Progenitor cell of endocrine pancreas (in vitro differentiated cells): ENCODE measurements at regions not wholly inside any gene's neighbourhood (a gene's known extent, or its start where the extent isn't known, plus 50 kb on each side); places are given as distances from the start of the nearest gene placed in this dataset.

Source experiments
- DNase-seq: peaks from one replicate; pipeline ENCODE4 v3.0.0; 2021; ENCODE audit warnings: low spot score; ENCODE audit not compliant: unreplicated experiment
- H3K27ac Mint-ChIP-seq: 2 replicates; pipeline ENCODE4 v1.8.0; 2021; ENCODE audit warnings: mild to moderate bottlenecking, moderate library complexity, mixed read lengths
- H3K27me3 Mint-ChIP-seq: 2 replicates; pipeline ENCODE4 v1.8.0; 2021; ENCODE audit warnings: mixed read lengths
- H3K36me3 Mint-ChIP-seq: 2 replicates; pipeline ENCODE4 v1.8.0; 2022; ENCODE audit warnings: mixed read lengths; ENCODE audit not compliant: insufficient read depth
- H3K4me1 Mint-ChIP-seq: 2 replicates; pipeline ENCODE4 v1.8.0; 2021; ENCODE audit warnings: low read depth, mixed read lengths
- H3K4me3 Mint-ChIP-seq: 2 replicates; pipeline ENCODE4 v1.8.0; 2021; ENCODE audit warnings: low read depth, mild to moderate bottlenecking, moderate library complexity, mixed read lengths
- H3K9me3 Mint-ChIP-seq: 2 replicates; pipeline ENCODE4 v1.8.0; 2021; ENCODE audit warnings: low read depth, mixed read lengths
- TF ChIP-seq, protein P1 (sequence below): fragments of 200-600 bp; sonication (generic); IDR thresholded peaks from one replicate; pipeline ENCODE4 v1.5.0; 2021; ENCODE audit warnings: antibody characterized with exemption, mild to moderate bottlenecking; ENCODE audit not compliant: unreplicated experiment

GRCh38 chr15:95655089-95655607 is 675.4 kb upstream of the NR2F2 start:
- Mint-ChIP-seq H3K27me3 (no peaks in the 10 kb centered on the region), H3K36me3 (no peaks in the 10 kb centered on the region), H3K4me1 (no peaks in the 10 kb centered on the region), H3K27ac (no peak overlapping the region), H3K9me3 (no peaks in the 10 kb centered on the region), H3K4me3 (no peak overlapping the region)
- TF ChIP-seq, protein P1, sequence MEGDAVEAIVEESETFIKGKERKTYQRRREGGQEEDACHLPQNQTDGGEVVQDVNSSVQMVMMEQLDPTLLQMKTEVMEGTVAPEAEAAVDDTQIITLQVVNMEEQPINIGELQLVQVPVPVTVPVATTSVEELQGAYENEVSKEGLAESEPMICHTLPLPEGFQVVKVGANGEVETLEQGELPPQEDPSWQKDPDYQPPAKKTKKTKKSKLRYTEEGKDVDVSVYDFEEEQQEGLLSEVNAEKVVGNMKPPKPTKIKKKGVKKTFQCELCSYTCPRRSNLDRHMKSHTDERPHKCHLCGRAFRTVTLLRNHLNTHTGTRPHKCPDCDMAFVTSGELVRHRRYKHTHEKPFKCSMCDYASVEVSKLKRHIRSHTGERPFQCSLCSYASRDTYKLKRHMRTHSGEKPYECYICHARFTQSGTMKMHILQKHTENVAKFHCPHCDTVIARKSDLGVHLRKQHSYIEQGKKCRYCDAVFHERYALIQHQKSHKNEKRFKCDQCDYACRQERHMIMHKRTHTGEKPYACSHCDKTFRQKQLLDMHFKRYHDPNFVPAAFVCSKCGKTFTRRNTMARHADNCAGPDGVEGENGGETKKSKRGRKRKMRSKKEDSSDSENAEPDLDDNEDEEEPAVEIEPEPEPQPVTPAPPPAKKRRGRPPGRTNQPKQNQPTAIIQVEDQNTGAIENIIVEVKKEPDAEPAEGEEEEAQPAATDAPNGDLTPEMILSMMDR, result no peak
- DNase-seq, result no peak

- H3K27ac Mint-ChIP-seq, result no peak overlapping the region
- no peak overlapping the region for H3K4me3 Mint-ChIP-seq
- no peaks in the 10 kb centered on the region for H3K27me3 Mint-ChIP-seq
- no peaks in the 10 kb centered on the region for H3K36me3 Mint-ChIP-seq
- DNase-seq, result no peak
- TF ChIP-seq, protein P1, result no peak
- peaks cover 2% of the 10 kb centered on the region for H3K9me3 Mint-ChIP-seq
- H3K4me1 Mint-ChIP-seq, result no peaks in the 10 kb centered on the region
Observed at GRCh38 chr15:95656595-95656994, 673.9 kb upstream of the NR2F2 start.

DNA sequence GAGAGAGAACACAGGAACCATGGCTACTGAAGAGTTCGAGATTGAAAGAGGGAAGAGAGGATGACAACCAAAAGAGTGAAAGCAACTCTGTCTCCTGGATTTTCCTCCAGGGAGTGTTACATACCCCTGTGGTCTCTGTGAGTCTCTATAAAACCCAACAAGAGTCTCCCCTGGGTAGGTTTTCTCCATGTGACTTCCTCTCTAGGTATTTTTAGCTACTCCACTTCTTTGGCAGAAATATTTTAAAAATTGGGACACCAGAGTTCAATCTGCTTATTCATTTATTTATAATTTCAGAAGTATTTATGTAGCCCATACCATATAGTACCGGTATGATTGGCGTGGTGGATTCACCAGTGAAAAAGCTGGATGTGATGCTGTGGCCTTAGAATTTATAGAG is 671.7 kb upstream of the NR2F2 start:
- Mint-ChIP-seq H3K27me3 (no peaks in the 10 kb centered on the region), H3K9me3 (peaks cover 3% of the 10 kb centered on the region), H3K27ac (no peak overlapping the region), H3K36me3 (no peaks in the 10 kb centered on the region), H3K4me3 (no peak overlapping the region), H3K4me1 (no peaks in the 10 kb centered on the region)
- TF ChIP-seq, protein P1, result no peak
- no peak for DNase-seq

GRCh38 chr15:95659656-95660055 is 670.8 kb upstream of the NR2F2 start:
- peak overlapping the region; percentile 40 for H3K27ac Mint-ChIP-seq
- no peaks in the 10 kb centered on the region for H3K4me1 Mint-ChIP-seq
- DNase-seq, result no peak
- H3K27me3 Mint-ChIP-seq, result no peaks in the 10 kb centered on the region
- no peaks in the 10 kb centered on the region for H3K36me3 Mint-ChIP-seq
- H3K9me3 Mint-ChIP-seq, result peaks cover 3% of the 10 kb centered on the region
- no peak overlapping the region for H3K4me3 Mint-ChIP-seq
- TF ChIP-seq, protein P1, result no peak

GRCh38 chr15:95662638-95663037 is 667.9 kb upstream of the NR2F2 start:
- TF ChIP-seq, protein P1, result no peak
- Mint-ChIP-seq H3K27me3 (no peaks in the 10 kb centered on the region), H3K4me1 (peaks cover 5% of the 10 kb centered on the region), H3K9me3 (peaks cover 3% of the 10 kb centered on the region), H3K27ac (no peak overlapping the region), H3K36me3 (no peaks in the 10 kb centered on the region), H3K4me3 (no peak overlapping the region)
- no peak for DNase-seq
